HG03432 (cell line): ENCODE measurements at regions not wholly inside any gene's neighbourhood (a gene's known extent, or its start where the extent isn't known, plus 50 kb on each side); places are given as distances from the start of the nearest gene placed in this dataset.
"Not testable (repeated sequence)": the region's sequence is repeated elsewhere in the genome, so short reads cannot be mapped to it uniquely, and the experiment has no call there.

ENCODE experiments used
- ATAC-seq: cut with Tn5 transposase; IDR thresholded peaks from one replicate; pipeline ENCODE4 v1.9.1; 2021; ENCODE audit warnings: mild to moderate bottlenecking, moderate library complexity; ENCODE audit not compliant: unreplicated experiment

- peak; percentile 75 for ATAC-seq
Measured at GRCh38 chr21:8194042-8194441, 2327.3 kb upstream of the TPTE start.

GRCh38 chr21:8197377-8198027 is 2323.9 kb upstream of the TPTE start:
- ATAC-seq = peak; percentile 61

- not testable (repeated sequence) for ATAC-seq
Measured at GRCh38 chr21:8205094-8205891, 2316.1 kb upstream of the TPTE start.

- not testable (repeated sequence) for ATAC-seq
Measured at GRCh38 chr21:8205892-8206188, 2315.5 kb upstream of the TPTE start.

- peak; percentile 56 for ATAC-seq
Measured at GRCh38 chr21:8212986-8213550, 2308.3 kb upstream of the TPTE start.

GRCh38 chr21:8214539-8214938 is 2306.8 kb upstream of the TPTE start:
- ATAC-seq = not testable (repeated sequence)

GRCh38 chr21:8229366-8230150 is 2291.8 kb upstream of the TPTE start:
- ATAC-seq = peak; percentile 28

GRCh38 chr21:8231252-8231651 is 2290.1 kb upstream of the TPTE start:
- not testable (repeated sequence) for ATAC-seq

- ATAC-seq = not testable (repeated sequence)
Measured at GRCh38 chr21:8233000-8233399, 2288.4 kb upstream of the TPTE start.

GRCh38 chr21:8234059-8234458 is 2287.3 kb upstream of the TPTE start:
- not testable (repeated sequence) for ATAC-seq

GRCh38 chr21:8244723-8245641 is 2276.4 kb upstream of the TPTE start:
- ATAC-seq = peak; percentile 37

- peak; percentile 79 for ATAC-seq
Measured at GRCh38 chr21:8245642-8246402, 2275.6 kb upstream of the TPTE start.

- not testable (repeated sequence) for ATAC-seq
Measured at GRCh38 chr21:8251701-8252100, 2269.7 kb upstream of the TPTE start.

GRCh38 chr21:8255094-8255493 is 2266.3 kb upstream of the TPTE start:
- ATAC-seq = not testable (repeated sequence)

- not testable (repeated sequence) for ATAC-seq
Measured at GRCh38 chr21:8257083-8257799, 2264.1 kb upstream of the TPTE start.

- ATAC-seq = not testable (repeated sequence)
Measured at GRCh38 chr21:8260065-8260627, 2261.2 kb upstream of the TPTE start.
